Astrocyte of the cerebellum (primary cell): ENCODE measurements at regions not wholly inside any gene's neighbourhood (a gene's known extent, or its start where the extent isn't known, plus 50 kb on each side); places are given as distances from the start of the nearest gene placed in this dataset.

Source experiments
- DNase-seq: peaks from one replicate; pipeline ENCODE4 v3.0.0-alpha.2; 2011; ENCODE audit warnings: low read depth
- H3K4me3 ChIP-seq: 2 replicates; pipeline ENCODE4 v1.5.1; 2011; ENCODE audit warnings: mild to moderate bottlenecking, low read depth, low read length, moderate library complexity
- in situ Hi-C: cut with HindIII; loops from 2 replicates; pipeline ENCODE4 v1.10.0; 2017; ENCODE audit warnings: low sequenced_read_pairs
- TF ChIP-seq, protein P1 (sequence below): IDR thresholded peaks from 2 replicates; pipeline ENCODE4 v1.5.1; 2012; ENCODE audit warnings: low read length, low read depth, moderate library complexity, mild to moderate bottlenecking; ENCODE audit errors: missing control alignments

GRCh38 chr6:114995526-114995925 is 652.7 kb upstream of the HS3ST5 start:
- in situ Hi-C loops, result no loop called here
- no peak for DNase-seq

DNA sequence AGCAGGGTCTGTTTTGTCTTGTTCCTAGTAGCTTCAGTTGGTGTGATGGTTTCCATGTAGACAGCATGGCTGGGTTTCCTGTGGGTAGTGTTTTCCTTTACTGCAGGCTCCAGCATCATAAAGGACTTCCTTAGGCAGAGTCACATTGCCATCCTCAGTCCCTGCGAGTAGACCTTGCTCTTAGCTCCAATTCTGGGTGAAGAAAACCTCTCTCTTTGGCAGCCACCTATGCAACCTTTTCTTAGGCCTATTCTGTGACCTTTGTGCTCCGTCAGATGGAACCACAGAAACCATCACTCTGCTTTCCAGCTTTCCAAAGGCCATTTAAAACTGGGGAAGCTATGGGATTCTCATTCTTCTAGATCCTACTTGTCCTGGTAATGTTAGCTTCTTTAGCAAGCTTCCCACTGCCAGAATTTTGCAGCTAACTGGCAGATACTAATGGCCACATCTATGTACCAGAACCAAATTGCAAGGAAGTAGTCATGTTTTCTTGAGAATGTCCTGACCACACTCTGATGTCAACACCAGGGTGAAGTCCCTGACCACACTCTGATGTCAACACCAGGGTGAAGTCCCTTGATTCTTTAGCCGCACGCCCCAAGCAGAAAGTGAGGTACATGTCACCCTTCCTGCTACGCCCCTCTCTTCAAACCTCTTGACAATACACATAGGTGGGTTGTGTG is 646.6 kb upstream of the HS3ST5 start:
- in situ Hi-C loops, result no loop called here
- DNase-seq, result no peak
- TF ChIP-seq, protein P1, sequence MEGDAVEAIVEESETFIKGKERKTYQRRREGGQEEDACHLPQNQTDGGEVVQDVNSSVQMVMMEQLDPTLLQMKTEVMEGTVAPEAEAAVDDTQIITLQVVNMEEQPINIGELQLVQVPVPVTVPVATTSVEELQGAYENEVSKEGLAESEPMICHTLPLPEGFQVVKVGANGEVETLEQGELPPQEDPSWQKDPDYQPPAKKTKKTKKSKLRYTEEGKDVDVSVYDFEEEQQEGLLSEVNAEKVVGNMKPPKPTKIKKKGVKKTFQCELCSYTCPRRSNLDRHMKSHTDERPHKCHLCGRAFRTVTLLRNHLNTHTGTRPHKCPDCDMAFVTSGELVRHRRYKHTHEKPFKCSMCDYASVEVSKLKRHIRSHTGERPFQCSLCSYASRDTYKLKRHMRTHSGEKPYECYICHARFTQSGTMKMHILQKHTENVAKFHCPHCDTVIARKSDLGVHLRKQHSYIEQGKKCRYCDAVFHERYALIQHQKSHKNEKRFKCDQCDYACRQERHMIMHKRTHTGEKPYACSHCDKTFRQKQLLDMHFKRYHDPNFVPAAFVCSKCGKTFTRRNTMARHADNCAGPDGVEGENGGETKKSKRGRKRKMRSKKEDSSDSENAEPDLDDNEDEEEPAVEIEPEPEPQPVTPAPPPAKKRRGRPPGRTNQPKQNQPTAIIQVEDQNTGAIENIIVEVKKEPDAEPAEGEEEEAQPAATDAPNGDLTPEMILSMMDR, result no peak
- H3K4me3 ChIP-seq, result no peak overlapping the region

More at GRCh38 chr6:114995526-114995925, 652.7 kb upstream of the HS3ST5 start:
- TF ChIP-seq, protein P1, result no peak
- H3K4me3 ChIP-seq, result no peak overlapping the region

DNA sequence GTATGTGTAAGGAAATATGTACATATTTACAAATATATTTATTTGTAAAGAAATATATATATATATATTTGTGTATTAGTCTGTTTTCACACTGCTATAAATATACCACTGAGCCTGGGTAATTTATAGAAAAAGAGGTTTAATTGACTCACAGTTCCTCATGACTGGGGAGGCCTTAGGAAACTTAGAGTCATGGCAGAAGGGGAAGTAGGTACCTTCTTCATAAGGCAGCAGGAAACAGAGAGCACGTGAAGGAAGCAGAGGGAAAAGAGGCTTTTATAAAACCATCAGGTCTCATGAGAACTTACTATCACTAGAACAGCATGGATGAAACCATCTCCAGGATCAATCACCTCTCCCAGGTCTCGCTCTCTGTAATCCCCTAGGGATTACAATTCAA is 644.5 kb upstream of the HS3ST5 start:
- no peak overlapping the region for H3K4me3 ChIP-seq

DNA sequence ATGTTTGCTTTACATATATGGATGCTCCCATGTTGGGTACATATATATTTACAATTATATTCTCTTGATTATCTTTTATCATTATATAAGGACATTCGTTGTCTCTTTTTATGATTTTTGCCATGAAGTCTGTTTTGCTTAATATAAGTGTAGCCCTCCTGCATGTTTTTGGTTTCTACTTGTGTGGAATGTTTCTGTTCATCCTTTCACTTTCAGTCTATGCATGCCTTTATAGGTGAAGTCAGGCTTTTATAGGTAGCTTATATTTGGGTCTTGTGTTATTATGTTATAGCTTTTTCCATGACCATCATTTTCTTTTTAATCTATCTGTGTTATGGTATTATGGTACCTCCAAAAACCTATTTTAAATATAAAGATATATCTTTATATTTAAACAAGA is 612.5 kb upstream of the HS3ST5 start:
- TF ChIP-seq, protein P1, result no peak
- in situ Hi-C loops, result no loop called here
- H3K4me3 ChIP-seq, result no peak overlapping the region
- no peak for DNase-seq

More for the DNA sequence above, 644.5 kb upstream of the HS3ST5 start:
- in situ Hi-C loops, result no loop called here
- TF ChIP-seq, protein P1, result no peak
- no peak for DNase-seq

DNA sequence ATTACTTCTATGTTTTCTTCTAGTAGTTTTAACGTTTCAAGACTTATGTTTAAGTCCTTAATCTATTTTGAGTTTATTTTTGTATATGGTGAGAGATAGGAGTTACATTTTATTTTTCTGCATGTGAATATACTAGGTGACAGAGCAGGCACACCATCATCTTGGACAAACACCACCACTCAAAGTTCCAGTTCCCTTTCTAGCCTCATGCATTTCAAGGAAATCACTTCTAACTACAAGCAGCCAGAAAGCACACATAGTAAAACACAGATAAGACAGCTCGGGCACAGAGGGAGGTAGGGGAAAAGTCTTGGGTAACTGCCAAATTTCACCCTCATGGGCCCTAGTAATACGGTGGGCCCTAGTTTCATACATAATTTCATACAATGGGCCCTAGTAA is 609.4 kb upstream of the HS3ST5 start:
- no peak overlapping the region for H3K4me3 ChIP-seq
- DNase-seq, result no peak
- in situ Hi-C loops, result no loop called here
- TF ChIP-seq, protein P1, result no peak

- TF ChIP-seq, protein P1, result no peak
- no peak for DNase-seq
- in situ Hi-C loops, result no loop called here
- H3K4me3 ChIP-seq, result no peak overlapping the region
Measured at GRCh38 chr6:114945392-114945791, 602.6 kb upstream of the HS3ST5 start.
